OCI-M2 (cell line): ENCODE measurements at regions not wholly inside any gene's neighbourhood (a gene's known extent, or its start where the extent isn't known, plus 50 kb on each side); places are given as distances from the start of the nearest gene placed in this dataset.
"Not testable (repeated sequence)": the region's sequence is repeated elsewhere in the genome, so short reads cannot be mapped to it uniquely, and the experiment has no call there.

Experiments
- DNase-seq: peaks from one replicate; lab custom pipeline; 2025; ENCODE audit not compliant: unreplicated experiment; lab: John Stamatoyannopoulos, UW

GRCh38 chr14:84282618-84283017 lies 1247.3 kb upstream of the FLRT2 start:
- no peak for DNase-seq

GRCh38 chr14:84288781-84289180 lies 1241.2 kb upstream of the FLRT2 start:
- DNase-seq, result no peak

DNA sequence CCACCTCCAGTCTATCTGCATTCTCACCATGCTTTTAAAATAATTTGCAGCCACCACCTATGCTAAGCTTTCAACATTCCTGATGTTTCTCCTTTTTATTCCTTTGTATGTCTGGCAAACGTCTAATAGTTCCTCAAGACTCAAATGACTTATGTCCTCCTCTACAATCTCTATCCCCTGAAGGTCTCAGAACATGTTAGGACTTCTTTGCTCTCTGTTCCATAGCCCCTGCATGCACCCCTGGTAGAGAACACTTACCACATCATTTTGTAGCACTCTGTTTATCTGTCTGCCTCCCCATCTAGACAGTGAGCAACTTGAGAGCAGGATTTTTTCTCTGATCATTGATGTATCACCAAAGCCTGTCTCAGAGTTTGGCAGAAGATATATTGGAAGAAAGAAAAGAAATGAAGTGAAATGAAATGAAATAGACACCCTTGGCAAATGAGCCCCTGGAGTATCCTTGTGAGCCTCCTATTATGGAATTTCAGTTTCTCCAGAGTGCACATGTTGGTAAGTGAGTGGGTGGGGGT lies 1231.2 kb upstream of the FLRT2 start:
- DNase-seq, result no peak

DNA sequence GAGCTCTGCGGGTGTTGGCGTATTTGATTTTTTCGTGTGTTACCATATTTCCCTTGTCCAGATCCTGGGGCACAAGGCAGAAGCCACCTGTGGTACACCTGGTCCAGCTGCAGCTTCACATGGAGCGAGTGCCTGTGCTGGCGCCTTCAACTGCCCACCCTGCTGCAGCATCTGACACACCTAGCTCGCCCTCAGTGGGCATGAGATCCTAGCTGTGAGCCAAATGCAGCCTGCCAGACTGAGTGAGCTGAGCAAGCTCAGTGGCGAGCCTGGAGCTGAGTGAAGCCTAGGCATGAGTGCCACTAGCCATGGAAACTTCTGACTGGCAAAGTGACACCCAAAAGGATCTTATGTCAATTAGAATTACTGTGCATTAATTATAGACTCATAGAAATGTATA lies 1226.8 kb upstream of the FLRT2 start:
- DNase-seq, result no peak

GRCh38 chr14:84312551-84312950 lies 1217.4 kb upstream of the FLRT2 start:
- DNase-seq, result no peak

DNA sequence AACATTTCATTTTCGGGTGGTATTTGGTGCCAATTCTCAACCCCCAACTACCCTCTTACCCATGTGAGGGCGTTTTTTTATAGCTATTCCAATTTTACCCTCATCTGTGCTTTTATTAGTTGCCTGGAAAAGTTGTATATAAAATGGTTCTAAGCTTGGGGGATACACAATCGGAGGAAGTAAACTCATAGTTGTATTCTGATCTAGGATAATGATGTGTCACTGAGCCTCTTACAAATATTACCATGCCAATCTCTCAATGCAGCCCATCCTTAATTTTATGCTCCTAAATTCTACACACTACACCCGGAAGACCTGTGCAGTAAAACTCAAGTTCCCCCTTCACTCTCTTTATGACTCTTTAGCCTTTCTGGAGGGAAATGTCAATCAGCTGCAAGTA lies 1206.5 kb upstream of the FLRT2 start:
- no peak for DNase-seq

GRCh38 chr14:84323978-84324377 lies 1206.0 kb upstream of the FLRT2 start:
- no peak for DNase-seq

GRCh38 chr14:84336433-84336832 lies 1193.5 kb upstream of the FLRT2 start:
- DNase-seq, result no peak

- DNase-seq, result no peak
Observed at GRCh38 chr14:84340938-84341337, 1189.0 kb upstream of the FLRT2 start.

DNA sequence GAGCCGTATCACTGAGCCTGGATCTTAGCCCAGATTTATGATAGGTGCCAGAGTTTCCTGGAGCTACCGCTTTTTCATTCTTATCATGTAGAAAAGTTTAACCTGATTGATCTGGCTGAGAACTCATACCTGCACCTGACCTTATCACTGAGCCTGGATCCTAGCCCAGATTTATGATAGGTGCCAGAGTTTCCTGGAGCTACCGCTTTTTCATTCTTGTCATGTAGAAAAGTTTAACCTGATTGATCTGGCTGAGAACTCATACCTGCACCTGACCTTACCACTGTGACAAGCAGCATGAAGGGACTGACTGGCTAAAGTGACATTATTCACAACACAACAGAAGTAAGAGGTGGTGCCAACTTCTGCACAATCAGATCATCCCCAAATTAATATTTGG lies 1188.1 kb upstream of the FLRT2 start:
- not testable (repeated sequence) for DNase-seq

DNA sequence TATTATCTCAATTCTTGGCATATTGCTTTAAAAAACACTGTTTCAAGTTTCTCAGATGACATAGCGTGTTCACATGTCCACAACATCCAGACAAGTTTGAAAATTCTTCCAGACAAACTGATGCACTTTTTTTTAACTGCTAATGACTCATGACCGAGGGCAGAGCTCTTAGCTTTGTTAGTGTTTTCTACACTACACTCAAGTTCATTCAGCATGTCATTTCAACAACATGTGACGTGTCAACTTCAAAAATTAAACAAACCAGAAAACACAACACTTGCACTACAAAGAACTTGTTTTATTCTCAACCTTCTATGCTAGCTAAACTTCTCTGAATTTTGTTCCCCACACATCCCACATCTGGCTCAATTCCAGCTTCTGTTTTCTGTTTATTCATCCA lies 1186.3 kb upstream of the FLRT2 start:
- DNase-seq, result no peak

DNA sequence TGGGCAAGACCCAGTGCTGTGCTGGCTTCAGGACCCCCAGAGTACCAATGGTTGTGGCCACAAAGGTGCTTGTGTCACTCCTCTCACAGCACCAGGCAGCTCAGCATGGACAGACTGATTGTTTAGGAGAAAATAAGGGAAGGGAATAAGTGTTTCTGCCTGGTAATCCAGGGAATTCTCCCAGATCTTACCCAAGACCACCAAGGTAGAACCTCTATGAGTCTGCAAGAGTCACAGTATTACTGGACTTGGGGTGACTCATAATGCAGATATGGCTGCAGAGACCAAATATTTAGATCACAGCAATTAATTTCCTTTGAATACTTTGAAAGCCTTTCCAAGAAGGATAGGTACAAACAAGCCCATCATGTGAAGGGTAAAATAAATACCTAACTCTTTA lies 1178.3 kb upstream of the FLRT2 start:
- DNase-seq, result no peak

GRCh38 chr14:84361476-84361875 lies 1168.5 kb upstream of the FLRT2 start:
- DNase-seq, result no peak

DNA sequence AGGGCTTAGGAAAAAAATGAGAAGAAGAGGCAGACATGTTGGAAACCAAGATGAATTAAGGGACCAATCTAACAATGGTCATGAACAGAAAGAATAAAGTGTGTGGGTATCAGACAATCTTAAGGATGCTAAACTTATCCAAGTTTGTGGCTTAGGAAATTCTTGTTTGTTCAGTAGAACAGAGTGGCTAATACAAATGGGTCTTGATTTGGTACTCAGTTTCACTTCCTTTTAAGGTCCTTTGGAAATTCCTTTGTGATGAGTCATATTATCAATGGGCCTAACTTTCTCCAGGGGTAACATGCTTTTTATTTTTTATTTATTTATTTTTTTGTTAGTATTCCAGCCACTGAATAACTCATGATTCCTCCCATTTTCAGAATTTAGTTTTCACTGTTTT lies 1154.7 kb upstream of the FLRT2 start:
- DNase-seq, result no peak

DNA sequence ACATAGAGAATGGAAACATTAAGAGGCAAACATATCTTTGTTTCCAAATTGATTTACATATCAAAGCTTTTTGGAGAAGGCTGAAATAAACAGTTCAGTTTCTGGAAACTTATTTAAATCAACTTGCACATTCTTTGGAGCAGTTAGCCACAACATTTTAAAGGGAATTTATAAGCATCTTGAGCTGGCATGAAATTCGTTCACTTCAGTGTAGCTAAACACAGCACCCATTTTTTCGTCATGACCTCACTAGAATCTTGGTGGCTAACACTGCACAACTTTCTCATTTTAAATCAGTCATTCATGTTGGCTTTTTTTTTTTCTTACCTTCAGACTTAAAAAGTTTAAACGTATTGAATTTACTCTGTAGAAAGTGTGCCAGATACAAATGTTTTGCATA lies 1139.9 kb upstream of the FLRT2 start:
- DNase-seq, result no peak

DNA sequence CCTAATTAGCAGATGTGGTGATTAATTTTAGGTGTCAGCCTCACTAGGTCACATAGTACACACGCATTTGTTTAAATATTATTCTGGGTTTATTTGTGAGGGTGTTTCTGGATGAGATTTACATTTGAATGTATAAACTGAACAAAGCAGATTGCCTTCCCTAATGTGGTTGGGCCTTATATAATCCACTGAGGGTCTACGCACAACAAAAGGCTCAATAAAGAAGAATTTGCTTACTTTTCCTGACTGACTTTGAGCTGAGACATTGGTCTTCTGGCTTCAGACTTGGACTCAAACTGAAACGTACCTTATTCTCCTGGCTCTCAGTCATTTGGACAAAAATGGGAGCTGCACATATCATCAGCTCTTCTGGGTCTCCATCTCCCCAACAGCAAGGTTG lies 1132.3 kb upstream of the FLRT2 start:
- no peak for DNase-seq

- DNase-seq, result no peak
Observed at GRCh38 chr14:84399296-84399910, 1130.5 kb upstream of the FLRT2 start.

GRCh38 chr14:84401631-84402030 lies 1128.3 kb upstream of the FLRT2 start:
- DNase-seq, result no peak

GRCh38 chr14:84403585-84403984 lies 1126.4 kb upstream of the FLRT2 start:
- no peak for DNase-seq

DNA sequence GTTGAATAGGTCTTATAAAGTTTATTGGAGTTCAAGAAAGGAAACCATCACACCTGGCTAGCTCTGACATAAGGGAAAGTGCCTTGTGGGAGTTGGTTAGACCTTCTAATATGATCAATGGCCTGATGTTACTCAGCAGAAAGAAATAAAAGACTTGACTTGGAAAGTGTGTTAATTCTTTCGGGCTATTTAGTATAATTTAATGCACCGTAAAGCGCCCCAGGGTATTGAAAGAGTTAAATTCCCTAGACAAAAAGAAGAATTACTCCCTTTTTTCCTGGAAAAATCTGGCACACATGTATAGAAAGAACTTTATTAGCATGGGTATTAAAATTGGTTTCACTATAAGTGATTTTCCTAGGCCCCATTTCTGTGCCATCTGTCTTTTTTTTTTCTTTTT lies 1125.7 kb upstream of the FLRT2 start:
- no peak for DNase-seq

- DNase-seq, result no peak
Observed at GRCh38 chr14:84409435-84409834, 1120.5 kb upstream of the FLRT2 start.

DNA sequence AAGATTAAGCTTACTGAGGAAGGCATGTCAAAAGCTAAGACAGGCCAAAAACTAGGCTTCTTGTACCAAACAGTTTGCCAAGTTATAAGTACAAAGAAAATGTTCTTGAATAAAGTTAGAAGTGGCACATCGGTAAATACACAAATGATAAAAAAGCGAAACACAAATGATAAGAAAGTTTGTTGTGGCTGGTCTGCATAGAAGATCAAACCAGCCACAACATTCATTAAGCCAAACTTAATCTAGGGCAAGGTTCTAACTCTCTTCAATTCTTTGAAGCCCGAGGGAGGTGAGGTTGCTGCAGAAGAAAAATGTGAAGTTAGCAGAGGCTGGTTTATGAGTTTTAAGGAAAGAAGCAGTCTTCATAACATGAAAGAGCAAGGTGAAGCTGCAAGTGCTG lies 1119.6 kb upstream of the FLRT2 start:
- no peak for DNase-seq

GRCh38 chr14:84420221-84420620 lies 1109.7 kb upstream of the FLRT2 start:
- DNase-seq, result no peak
